ENCODE measurements at regions not wholly inside any gene's neighbourhood (a gene's known extent, or its start where the extent isn't known, plus 50 kb on each side); places are given as distances from the start of the nearest gene placed in this dataset.

DNA sequence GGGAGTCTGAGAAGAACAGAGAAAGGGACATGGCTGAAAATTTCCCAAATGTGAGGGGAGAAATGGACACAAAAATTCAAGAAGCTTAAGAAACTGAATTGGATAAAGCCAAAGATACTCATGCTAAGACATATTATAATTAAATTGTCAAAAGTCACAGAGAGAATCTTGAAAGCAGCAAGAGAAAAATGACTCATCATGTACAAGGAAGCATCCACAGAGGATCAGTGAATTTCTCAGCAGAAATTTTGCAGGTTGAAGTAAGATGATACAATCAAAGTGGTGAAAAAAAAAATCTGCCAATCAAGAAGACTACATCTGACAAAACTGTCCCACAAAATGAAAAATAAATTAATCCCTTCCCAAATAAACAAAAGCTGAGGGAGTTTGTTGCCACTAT, 56.8 kb downstream of the MPP7 start:
- TF ChIP-seq CTCF (conservative IDR thresholded peaks at IDR 0.05 in 1 of 2, IDR thresholded peaks at IDR 0.05 in 1 of 2; ENCODE audit: extremely low read depth in 1 of 2, insufficient read depth in 1 of 2, low read depth in 1 of 2, low read length in 2 of 2) (no peak), EZH2 (IDR thresholded peaks at IDR 0.05; ENCODE audit: borderline replicate concordance, low read length) (no peak)
